Activated CD4-positive, alpha-beta T cell treated with anti-CD3 and anti-CD28 coated beads for 24 hours (primary cell): ENCODE measurements at regions not wholly inside any gene's neighbourhood (a gene's known extent, or its start where the extent isn't known, plus 50 kb on each side); places are given as distances from the start of the nearest gene placed in this dataset.
"Not testable (repeated sequence)": the region's sequence is repeated elsewhere in the genome, so short reads cannot be mapped to it uniquely, and the experiment has no call there.

Source experiments
- DNase-seq, 2 donors: peaks; one replicate each; pipeline ENCODE4 v3.0.0-alpha.2; 2020; ENCODE audit warnings: low read depth in 2 of 2

DNA sequence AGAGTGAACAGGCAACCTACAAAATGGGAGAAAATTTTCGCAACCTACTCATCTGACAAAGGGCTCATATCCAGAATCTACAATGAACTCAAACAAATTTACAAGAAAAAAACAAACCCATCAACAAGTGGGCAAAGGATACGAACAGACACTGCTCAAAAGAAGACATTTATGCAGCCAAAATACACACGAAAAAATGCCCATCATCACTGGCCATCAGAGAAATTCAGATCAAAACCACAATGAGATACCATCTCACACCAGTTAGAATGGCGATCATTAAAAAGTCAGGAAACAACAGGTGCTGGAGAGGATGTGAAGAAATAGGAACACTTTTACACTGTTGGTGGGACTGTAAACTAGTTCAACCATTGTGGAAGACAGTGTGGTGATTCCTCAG lies 1146.2 kb upstream of the SEMA6A start:
- DNase-seq: not testable (repeated sequence)

DNA sequence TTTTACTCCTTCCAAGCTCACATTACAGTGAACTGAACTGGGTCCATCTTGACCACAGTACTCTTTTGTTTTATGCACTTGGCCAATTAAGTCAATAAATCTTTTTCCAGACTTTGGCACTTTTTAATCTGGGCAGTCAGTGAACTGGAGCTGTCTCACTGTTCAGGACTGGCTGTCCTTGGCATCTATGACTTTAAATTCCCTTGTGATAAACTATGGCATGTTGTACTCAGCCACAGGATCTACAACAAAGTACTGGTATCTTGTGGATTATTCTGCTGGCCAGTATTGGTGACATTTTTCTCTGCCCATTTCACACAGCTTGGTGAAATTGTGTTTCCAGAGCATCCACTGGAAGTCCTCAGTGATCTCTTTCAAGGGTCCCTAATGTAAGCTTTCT lies 1144.8 kb upstream of the SEMA6A start:
- DNase-seq: no peak

DNA sequence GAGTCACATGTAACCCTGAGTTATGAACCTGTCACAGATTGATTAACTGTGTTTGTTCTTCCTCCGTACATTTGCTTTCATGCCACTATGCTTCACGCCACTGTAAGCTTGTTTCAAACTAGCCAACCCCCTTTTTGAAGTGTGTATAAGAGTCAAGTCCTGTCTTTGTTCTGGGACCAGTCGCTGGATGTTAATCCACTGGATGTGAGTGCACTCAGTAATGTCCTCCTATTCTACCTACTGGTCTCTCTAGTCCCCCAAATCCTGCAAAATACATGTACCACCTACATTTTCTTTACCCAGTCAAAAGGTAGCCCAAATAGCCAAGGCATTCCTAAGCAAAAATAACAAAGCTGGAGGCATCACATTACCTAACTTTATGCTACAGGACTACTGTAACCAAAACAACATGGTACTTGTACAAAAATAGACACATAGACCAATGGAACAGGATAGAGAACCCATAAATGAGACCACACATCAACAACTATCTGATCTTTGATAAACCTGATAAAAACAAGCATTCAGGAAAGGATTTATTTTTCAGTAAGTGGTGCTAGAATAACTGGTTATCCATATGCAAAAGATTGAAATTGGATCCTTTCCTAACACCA lies 1139.1 kb upstream of the SEMA6A start:
- DNase-seq: no peak

DNA sequence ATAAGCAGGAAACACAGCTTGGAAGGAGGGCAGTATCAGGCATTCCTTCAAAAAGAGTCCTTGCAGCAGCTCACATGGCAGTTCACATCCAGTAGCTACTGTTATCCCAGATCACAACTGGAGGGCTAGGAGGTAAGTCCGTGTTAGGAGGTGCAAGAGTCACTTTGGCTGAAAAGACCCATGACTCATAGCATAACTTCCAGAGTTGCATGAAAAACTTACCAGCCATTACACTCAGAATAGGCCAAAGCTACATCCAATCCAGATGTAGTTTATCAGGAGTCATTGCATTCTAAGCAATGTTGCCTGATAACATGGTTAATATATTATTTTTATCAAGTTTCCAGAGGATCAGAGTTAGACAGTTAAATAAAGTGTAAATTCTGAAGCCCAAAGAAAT lies 1126.4 kb upstream of the SEMA6A start:
- DNase-seq: no peak

DNA sequence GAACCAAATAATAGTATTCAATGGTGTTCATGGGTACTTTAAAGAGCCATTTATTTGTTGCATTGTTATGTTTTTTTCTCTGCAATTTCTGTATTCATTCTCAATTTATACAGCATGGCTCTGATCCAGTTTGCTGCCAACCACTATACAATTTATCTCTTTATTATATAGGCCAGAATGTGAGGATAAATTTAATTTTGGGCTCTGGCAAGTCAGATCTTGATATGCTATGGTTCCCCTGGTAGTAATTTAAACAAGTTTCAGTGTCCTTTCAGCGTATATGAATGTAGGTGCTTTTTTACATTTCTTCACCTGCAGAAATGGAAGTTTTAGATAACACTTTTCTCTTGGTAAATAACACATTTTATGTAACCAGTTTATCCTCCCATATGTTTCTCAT lies 1118.0 kb upstream of the SEMA6A start:
- DNase-seq: no peak

DNA sequence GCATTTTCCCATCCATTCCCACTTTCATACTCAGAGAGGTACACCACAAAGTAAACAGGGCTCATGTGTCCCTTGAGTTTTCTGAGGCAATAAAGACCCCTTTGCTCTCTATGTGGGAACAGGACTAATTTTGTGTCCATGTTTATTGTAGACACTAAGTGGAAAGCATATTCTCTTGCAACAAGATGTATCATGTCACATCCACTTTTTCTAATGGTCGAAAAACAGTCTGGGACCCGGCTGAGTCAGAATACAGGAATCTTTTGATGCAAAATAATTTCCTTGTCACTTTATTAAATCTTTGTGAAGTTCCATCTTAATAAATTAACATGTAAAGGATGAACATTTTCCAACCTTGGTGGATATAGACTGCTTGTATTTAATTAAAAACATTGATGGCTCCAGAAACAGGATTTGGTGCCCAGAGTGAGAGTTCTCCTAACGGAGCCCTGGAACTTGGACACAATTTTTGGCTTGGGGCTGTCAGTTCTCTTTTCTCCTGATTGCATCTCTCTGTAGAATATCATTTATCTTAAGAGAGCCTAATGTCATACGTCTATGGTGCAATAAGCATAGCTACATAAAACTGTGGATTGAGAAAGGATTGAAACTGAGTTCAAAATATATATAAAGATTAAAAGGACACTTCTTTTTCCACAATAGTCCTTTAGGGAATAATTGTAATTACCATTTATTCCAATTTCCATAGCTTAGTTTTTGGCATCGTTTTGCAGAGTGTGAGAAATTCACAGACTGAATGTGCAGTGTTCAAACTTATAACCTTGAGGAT lies 1116.7 kb upstream of the SEMA6A start:
- DNase-seq: no peak

DNA sequence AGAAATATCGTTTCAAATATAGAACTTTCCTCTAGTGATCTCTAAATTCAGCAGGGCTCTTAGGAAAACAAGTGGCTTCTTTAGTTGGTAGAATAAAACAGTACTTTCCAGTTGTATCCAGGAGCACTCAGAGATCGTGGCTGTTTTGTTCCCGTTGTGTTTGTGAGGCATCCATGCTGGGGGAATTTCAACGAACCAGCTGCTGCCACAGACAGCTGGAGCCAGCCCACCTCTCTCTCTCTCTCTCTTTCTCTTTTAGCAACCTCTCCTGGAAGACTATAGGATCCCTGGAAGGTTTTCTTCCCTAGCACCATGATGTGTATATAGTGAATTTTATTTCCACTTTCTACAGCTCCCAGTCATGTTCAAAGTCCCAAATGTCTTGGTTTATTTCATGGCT lies 1116.0 kb upstream of the SEMA6A start:
- DNase-seq: no peak

DNA sequence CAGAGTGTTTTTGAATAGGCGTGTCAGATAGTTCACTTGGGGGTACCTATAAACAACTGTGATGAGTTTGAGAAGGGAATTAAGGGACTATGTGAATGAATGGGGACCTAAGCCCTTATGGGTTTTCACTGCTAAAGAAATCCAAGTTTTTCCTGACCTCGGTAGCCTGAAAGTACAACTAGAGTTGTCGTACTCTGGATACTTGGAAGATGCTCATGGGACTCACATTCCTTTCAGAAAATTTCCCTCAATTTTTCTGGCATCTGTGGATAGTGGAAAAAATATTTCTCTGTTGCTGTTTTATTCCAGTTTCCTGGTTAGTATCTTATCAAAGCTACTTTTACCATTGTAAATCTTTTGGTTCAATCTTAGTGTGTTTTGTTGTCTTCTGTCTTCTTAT lies 1112.3 kb upstream of the SEMA6A start:
- DNase-seq: no peak

DNA sequence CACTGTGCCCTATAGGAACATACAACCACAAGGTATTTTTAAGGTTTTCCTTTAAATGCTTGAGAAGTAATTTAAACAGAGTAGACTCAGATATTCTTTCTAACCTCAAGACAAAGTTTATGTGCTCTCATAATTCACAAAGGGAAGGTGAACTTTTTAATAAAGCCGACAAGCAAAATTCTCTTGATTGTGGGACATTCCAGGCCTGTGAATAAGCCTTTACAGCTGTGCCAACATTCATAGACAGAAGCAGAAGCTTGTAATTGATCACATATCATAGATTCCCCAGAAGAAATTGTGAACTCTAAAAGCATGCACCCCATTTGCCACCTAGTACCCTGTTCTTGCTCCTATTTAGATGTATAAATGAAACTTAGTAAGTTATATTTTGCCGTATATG lies 1107.8 kb upstream of the SEMA6A start:
- no peak for DNase-seq

DNA sequence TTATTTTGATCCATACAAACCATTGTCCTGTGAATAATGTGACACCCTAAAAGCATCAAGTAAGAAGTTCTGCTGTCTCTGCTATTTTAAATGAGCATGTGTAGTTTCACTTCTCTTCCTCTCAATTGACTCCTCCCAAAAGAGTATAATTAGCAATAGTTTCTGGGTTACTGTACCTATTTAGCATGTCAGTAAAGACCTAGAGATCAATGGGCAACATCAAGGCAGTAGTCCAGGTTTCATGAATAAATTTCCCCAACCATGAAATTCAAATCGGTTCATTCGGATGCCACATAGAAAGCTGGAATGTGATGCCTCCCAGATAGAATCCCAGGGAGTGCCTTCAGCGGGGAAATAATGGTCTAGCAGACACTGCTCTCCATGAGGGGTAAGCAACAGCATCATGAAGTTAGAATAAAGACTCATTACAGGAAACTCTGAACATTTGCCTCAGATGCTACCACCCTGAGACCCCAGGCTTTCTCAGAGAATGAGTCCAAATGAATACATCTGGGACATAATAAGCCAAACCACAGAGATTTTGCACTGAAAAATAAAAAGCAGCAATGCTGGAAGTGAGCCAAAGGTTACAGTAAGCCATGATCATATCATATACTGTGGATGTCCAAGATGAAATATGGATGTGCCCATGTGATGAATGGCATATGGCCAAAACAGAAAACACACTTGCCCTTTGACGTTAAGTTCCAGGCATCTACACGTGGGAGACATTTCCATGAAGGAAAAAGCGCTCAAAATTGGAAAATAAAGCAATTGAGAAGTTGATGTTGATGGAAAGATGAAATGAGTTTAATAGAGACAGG lies 1107.0 kb upstream of the SEMA6A start:
- DNase-seq: no peak

DNA sequence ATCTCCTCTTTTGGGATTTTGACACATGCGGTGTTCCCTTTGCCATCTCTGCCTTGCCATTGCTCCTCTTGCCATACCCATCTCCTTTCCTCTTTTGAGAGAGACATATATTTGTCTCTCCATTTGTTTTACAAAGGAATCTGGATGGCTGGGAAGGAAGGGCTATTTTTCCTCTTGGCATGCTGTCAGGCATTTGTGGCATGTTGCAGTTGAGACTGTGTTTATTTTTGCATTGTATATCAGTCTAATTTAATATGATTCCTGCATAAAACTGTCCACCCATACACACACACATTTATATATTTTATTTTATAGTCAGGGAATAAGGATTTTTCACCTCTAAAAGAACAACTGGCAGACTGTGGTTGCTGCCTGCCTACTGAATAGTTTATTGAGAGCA lies 1105.8 kb upstream of the SEMA6A start:
- DNase-seq: no peak

DNA sequence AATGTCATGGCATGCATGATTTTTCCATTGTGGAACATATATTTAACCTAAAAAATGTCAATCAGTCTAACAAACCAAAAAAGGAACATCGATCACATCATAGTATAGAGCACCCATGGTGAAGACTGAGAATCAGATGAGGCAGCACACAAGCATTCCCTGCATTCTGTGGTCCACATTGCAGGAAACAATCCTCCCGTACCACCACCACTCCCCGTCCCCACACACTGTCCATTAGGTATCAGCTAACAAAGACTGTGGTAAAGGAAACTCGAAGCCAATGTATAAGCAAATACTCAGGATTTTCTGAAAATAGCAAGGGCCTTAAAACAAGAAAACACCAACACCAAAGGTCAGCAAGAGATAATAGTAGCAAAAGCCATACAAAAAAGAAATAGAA lies 1104.4 kb upstream of the SEMA6A start:
- no peak for DNase-seq

DNA sequence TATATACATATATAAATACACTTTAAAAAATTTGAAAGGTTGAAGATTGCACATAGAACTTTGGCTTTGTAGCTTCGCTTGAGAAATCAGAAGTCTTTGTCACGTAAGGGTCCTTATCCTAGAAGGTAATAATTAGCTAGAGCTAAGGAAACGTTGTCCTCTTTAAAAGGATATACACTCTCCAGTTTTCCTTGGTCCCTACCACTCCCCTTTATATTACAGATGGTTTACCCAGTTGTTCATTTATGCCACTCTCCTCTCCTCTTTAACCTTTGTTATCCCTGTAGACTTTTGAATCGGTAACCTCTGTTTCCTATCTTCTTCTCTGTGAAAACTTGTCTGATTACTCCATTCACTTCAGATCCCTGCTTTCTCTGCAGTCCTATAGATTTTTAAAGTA lies 1101.0 kb upstream of the SEMA6A start:
- no peak for DNase-seq

DNA sequence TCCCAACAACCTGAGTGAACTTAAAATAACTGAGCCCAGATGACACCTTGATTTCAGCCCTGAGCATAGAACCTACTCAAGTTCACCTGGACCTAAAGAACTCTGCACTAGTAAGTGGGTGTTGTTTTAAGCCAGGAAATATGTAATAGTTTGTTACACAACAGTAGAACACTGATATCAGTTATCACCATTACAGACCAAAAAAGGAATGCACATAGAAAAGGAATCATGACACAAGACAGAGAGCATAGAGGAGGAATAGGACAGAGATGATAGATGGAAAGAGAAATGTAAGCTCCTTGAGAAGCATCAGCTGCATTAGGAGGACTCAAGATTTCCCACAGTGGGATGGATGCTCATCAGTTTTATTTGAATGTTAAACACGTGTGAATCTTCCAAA lies 1096.9 kb upstream of the SEMA6A start:
- no peak for DNase-seq

DNA sequence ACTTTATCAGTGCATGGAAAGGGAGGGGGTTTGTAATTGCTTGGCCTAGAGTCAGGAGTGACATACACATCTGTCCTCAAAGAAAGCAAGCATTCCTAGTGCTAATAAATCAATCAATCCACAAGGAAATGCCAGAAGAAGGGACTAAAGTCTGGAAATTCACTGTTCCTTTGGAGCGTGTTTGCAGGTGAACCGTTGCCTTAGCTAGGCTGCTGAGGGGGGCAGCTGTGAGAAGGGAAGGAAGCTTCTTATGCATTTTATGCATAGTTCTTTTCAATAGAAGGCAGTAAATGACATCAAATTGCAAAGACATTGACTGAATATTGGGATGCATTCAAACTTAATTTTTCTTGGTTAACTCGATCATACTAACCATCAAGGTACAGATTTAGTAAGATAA lies 1092.5 kb upstream of the SEMA6A start:
- no peak for DNase-seq

DNA sequence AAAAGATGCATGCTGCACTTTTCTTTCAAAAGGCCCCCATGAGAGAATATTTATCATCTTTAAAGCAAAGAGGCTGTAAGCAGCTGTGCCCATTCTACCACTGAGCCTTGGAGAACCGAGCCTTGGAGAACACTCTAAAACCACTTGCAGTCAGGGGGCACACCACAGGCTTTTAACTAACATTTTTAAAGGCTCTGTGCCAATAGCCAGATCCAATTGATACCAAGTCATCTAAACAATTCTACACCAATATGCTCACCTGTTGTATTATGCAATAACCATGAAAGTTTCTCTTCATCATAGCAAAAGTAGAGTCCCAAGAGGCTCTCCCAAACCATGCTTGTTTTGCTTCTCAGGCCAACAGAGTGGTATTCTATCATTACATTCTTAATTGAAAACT lies 1090.5 kb upstream of the SEMA6A start:
- no peak for DNase-seq

DNA sequence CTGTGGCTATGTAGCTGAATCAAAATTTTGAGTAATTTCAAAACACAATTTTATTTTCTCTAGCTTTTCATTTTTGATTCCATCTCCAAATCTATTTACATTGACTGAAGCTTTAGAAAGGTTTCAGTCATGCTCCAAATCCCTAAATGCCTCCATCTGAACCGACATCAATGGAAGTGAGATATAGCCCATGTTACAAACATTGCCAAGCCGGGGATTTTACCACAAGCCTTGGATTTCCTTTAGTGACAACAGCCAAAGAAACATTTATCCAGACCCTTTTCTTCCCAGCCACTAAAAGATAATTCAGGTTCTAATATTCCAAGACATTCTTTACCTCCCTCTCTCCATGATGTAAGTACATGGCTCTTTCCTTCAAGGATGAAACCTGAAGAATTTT lies 1087.7 kb upstream of the SEMA6A start:
- no peak for DNase-seq

DNA sequence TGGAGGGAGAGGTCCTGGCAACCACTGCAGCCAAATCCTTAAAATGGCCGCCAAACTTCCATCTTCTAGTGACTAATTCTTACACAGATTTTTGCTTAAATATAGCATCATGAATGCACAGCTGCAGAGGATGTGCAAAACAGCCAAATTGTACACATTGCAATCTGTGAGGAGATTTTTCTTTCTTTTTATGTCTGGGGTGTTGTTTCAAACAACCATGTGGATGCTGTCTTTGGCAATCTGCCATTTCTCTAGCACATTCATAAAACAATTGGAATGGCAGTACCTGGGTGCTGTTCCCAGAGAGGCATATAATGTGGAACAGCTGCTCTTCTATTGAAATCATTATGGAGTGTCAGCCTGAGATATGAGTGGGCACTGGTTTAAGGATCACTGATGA lies 1082.9 kb upstream of the SEMA6A start:
- no peak for DNase-seq

DNA sequence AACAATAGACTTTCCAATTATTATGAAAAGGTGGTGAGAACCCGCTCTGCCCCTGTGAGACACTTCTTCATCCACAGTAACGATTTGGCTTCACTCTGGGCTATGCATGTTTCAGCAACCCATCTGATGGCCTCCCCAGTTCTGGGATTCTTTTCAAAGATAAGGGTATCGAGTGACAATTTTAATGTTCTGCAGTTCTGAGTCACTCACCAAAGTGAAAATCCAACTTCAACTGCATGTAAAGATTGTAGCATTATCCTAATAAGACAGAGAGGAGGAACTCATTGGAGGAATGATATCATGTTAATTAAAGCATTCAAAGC lies 1078.3 kb upstream of the SEMA6A start:
- no peak for DNase-seq

DNA sequence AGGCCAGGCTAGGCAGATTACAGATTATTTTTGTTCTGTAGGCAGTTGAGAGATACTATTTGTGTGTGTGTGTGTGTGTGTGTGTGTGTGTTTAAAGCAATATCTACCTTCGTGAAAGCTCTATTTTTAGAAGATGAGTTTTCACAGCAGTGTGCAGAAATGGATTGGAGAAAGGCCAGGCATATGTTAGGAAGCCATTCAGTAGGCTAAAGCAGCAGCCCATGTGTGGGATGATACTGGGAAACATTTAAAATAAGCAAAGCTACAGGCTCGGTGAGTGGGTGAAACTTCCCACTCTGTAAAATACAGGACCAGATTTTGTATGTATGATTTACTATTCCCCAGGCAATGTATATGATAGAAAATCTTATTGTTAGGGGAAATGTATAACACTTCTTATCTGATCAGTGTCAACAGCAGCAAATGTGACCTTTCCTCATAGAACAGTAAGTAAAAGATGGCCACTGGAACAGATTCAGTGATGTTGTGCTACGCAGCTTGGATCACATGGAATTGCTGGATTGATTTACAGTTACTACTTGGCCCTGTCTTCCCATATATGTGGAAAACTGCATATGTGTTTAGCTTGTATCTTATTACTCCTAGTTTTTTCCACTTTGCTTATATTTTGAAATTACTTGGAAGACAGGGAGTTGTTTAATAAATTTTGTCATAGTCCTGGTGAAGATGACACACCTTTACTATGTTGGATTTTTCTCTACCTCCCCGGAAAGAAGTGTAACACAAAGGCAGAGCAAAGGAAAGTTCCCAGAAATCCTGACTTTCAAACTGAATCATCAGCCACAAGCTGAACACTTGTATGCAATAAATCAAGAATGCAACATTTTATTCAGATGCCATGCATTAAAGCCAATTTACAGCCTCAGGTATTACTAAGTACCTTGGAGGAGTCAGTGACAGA lies 1077.7 kb upstream of the SEMA6A start:
- no peak for DNase-seq

DNA sequence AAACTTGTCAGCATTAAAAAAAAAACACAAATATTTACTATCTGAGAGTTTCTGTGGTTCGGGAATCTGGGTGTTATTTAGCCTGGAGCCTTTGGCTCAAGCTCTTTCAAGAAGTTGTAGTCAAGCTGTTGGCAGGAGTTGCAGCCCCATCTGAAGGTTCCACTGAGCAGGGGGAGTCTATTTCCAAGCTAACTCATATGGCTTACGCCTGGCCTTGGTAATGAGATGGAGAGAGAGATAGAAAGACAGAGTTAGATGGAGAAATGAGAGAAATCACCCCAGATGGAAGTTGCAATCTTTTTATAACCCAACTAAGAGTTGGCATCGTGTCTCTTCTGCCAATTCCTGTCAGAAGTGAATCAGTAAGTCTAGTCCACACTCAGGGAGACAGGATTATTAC lies 1075.2 kb upstream of the SEMA6A start:
- no peak for DNase-seq

DNA sequence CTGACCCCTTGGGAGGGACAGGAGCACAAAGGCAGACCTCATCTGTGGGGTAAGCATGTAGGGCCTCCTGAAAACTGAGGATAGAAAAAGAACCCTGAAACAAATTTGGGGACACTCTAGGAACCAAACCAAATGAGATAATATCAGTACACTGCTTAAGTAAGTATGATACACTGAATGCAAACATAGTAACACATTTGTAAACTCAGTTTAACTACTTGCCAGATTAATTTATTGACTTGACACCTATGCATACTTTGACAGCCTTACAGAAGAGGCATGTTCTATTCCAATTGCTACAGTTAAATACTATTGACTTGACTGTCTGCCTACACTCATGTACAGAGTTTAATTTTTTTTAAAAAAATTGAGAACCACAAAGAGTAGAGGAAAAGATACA lies 1070.8 kb upstream of the SEMA6A start:
- DNase-seq: no peak
